Brain microvascular endothelial cell (primary cell): ENCODE measurements at regions not wholly inside any gene's neighbourhood (a gene's known extent, or its start where the extent isn't known, plus 50 kb on each side); places are given as distances from the start of the nearest gene placed in this dataset.

ENCODE experiments used
- DNase-seq: peaks from one replicate; pipeline ENCODE4 v3.0.0-alpha.2; 2020
- H3K27ac ChIP-seq: fragments of 250-450 bp; sonication (Bioruptor Pico); 2 replicates; pipeline ENCODE4 v1.5.1; 2020; ENCODE audit warnings: mild to moderate bottlenecking, moderate library complexity
- H3K27me3 ChIP-seq: fragments of 250-450 bp; sonication (Bioruptor Pico); replicated peaks from 2 replicates; pipeline ENCODE4 v1.5.1; 2020; ENCODE audit warnings: mild to moderate bottlenecking
- H3K36me3 ChIP-seq: fragments of 250-450 bp; sonication (Bioruptor Pico); replicated peaks from 2 replicates; pipeline ENCODE4 v1.5.1; 2020; ENCODE audit warnings: mild to moderate bottlenecking
- H3K4me3 ChIP-seq: 2 replicates; pipeline ENCODE4 v1.5.1; 2011; ENCODE audit warnings: low read depth, mild to moderate bottlenecking, control low read depth, low read length, moderate library complexity
- CTCF ChIP-seq: IDR thresholded peaks from 2 replicates; pipeline ENCODE4 v1.5.1; 2011; ENCODE audit warnings: low read depth, mild to moderate bottlenecking, moderate library complexity, low read length, control low read depth, inconsistent platforms; ENCODE audit errors: missing control alignments
- in situ Hi-C: cut with HindIII; loops from 2 replicates; pipeline ENCODE4 v1.10.0; 2017; ENCODE audit warnings: low sequenced_read_pairs, low pct_ligation_motif_present

- no peak for TF ChIP-seq CTCF
- H3K4me3 ChIP-seq: no peak overlapping the region
- in situ Hi-C loops: no loop called here
- no peak overlapping the region for H3K27ac ChIP-seq
- no peaks in the 10 kb centered on the region for H3K36me3 ChIP-seq
- H3K27me3 ChIP-seq: no peaks in the 10 kb centered on the region
- no peak for DNase-seq
Measured at GRCh38 chr10:31645786-31646185, 282.8 kb downstream of the ARHGAP12 start.

GRCh38 chr10:31644931-31645633 lies 283.5 kb downstream of the ARHGAP12 start:
- no peak for DNase-seq
- Histone ChIP-seq H3K4me3 (no peak overlapping the region), H3K36me3 (no peaks in the 10 kb centered on the region), H3K27me3 (no peaks in the 10 kb centered on the region), H3K27ac (no peak overlapping the region)
- TF ChIP-seq CTCF: no peak
- in situ Hi-C loops: no loop called here

- Histone ChIP-seq H3K36me3 (no peaks in the 10 kb centered on the region), H3K4me3 (no peak overlapping the region), H3K27me3 (no peaks in the 10 kb centered on the region), H3K27ac (no peak overlapping the region)
- no peak for TF ChIP-seq CTCF
- DNase-seq: no peak
- in situ Hi-C loops: no loop called here
Measured at GRCh38 chr10:31642281-31642680, 286.4 kb downstream of the ARHGAP12 start.

- in situ Hi-C loops: no loop called here
- no peak for DNase-seq
- no peaks in the 10 kb centered on the region for H3K36me3 ChIP-seq
Measured at GRCh38 chr10:31635415-31636065, 293.1 kb downstream of the ARHGAP12 start.

GRCh38 chr10:31635009-31635408 lies 293.6 kb downstream of the ARHGAP12 start:
- Histone ChIP-seq H3K27ac (no peak overlapping the region), H3K4me3 (no peak overlapping the region), H3K27me3 (no peaks in the 10 kb centered on the region), H3K36me3 (no peaks in the 10 kb centered on the region)
- in situ Hi-C loops: no loop called here
- TF ChIP-seq CTCF: no peak
- DNase-seq: no peak

More at GRCh38 chr10:31635415-31636065, 293.1 kb downstream of the ARHGAP12 start:
- no peak overlapping the region for H3K4me3 ChIP-seq
- TF ChIP-seq CTCF: no peak
- no peak overlapping the region for H3K27ac ChIP-seq
- no peaks in the 10 kb centered on the region for H3K27me3 ChIP-seq
